H1 (cell line): ENCODE measurements at regions not wholly inside any gene's neighbourhood (a gene's known extent, or its start where the extent isn't known, plus 50 kb on each side); places are given as distances from the start of the nearest gene placed in this dataset.

Experiments used
- CTCF ChIA-PET: fragments of 300-600 bp; sonication (Branson Sonifier 250); formaldehyde crosslinking; loops from one replicate; lab custom pipeline; 2021; ENCODE audit not compliant: partially characterized antibody; lab: Charles Lee
- POLR2A ChIA-PET: fragments of 300-600 bp; sonication (Branson Sonifier 250); formaldehyde crosslinking; loops from one replicate; lab custom pipeline; 2021; ENCODE audit warnings: inconsistent platforms; ENCODE audit not compliant: partially characterized antibody; lab: Charles Lee
- DNase-seq, 2 experiments: peaks; one replicate each; pipeline versions ENCODE4 v3.0.0 to v3.0.0-alpha.2; 2010 to 2022; ENCODE audit warnings: low spot score in 2 of 2, low read depth in 1 of 2, mixed read lengths in 1 of 2
- FAIRE-seq: peaks from 2 replicates; lab custom pipeline; 2011; peaks lifted over from hg19 to GRCh38; lab: Jason Lieb, UNC
- H2AFZ ChIP-seq: 2 replicates; pipeline ENCODE4 v1.8.1; 2012; ENCODE audit warnings: low read length, inconsistent platforms
- H2AK5ac ChIP-seq: 2 replicates; pipeline ENCODE4 v1.6.1; 2013; ENCODE audit warnings: low read depth, low read length
- H2BK120ac ChIP-seq: replicated peaks from 2 replicates; pipeline ENCODE3; 2013; ENCODE audit warnings: low read depth, low read length, inconsistent platforms
- H2BK12ac ChIP-seq: 2 replicates; pipeline ENCODE4 v1.6.1; 2013; ENCODE audit warnings: low read depth, low read length
- H2BK15ac ChIP-seq: 2 replicates; pipeline ENCODE4 v1.6.1; 2013; ENCODE audit warnings: low read length
- H2BK20ac ChIP-seq: 2 replicates; pipeline ENCODE4 v1.6.1; 2013; ENCODE audit warnings: low read length
- H2BK5ac ChIP-seq: 2 replicates; pipeline ENCODE4 v1.6.1; 2013; ENCODE audit warnings: low read depth, low read length
- H3K14ac ChIP-seq: 2 replicates; pipeline ENCODE4 v1.6.1; 2013; ENCODE audit warnings: inconsistent platforms; ENCODE audit not compliant: insufficient read length
- H3K18ac ChIP-seq: 2 replicates; pipeline ENCODE4 v1.6.1; 2013; ENCODE audit warnings: low read length; ENCODE audit errors: extremely low read depth
- H3K23ac ChIP-seq: 2 replicates; pipeline ENCODE4 v1.6.1; 2013; ENCODE audit warnings: inconsistent platforms; ENCODE audit not compliant: insufficient read length
- H3K23me2 ChIP-seq: 2 replicates; pipeline ENCODE4 v1.6.1; 2013; ENCODE audit warnings: low read depth, low read length
- H3K27ac ChIP-seq: 2 replicates; pipeline ENCODE4 v1.6.1; 2011; ENCODE audit warnings: low read depth, low read length, inconsistent platforms
- H3K27me3 ChIP-seq, 4 experiments: replicated peaks in 1 of 4; 1 replicate in 1 of 4; 2 replicates in 3 of 4; pipeline versions ENCODE4 v1.6.1 to v1.8.1; 2011 to 2013; ENCODE audit warnings: low read length in 3 of 4, mild to moderate bottlenecking in 3 of 4, inconsistent platforms in 2 of 4, mixed read lengths in 2 of 4, moderate library complexity in 1 of 4; ENCODE audit not compliant: control insufficient read depth in 3 of 4, insufficient read depth in 3 of 4; ENCODE audit errors: extremely low read depth in 1 of 4
- H3K36me3 ChIP-seq, 4 experiments: 2 replicates each; pipeline versions ENCODE4 v1.6.1 to v1.8.1; 2011 to 2013; ENCODE audit warnings: mild to moderate bottlenecking in 4 of 4, low read length in 3 of 4, moderate library complexity in 2 of 4, control low read depth in 1 of 4, inconsistent platforms in 1 of 4; ENCODE audit not compliant: insufficient read depth in 4 of 4, control insufficient read depth in 2 of 4
- H3K4ac ChIP-seq: replicated peaks from 2 replicates; pipeline ENCODE3; 2013; ENCODE audit warnings: low read length, low read depth, mixed read lengths, inconsistent platforms; ENCODE audit not compliant: insufficient read length
- H3K4me1 ChIP-seq, 4 experiments: replicated peaks in 1 of 4; 1 replicate in 1 of 4; 2 replicates in 3 of 4; pipeline versions ENCODE4 v1.6.1 to v1.8.1; 2011 to 2013; ENCODE audit warnings: low read length in 3 of 4, inconsistent platforms in 2 of 4, mixed read lengths in 1 of 4; ENCODE audit not compliant: insufficient read depth in 4 of 4, control insufficient read depth in 3 of 4
- H3K4me2 ChIP-seq, 2 experiments: 2 replicates each; pipeline versions ENCODE4 v1.6.1 to v1.8.1; 2011 to 2013; ENCODE audit warnings: low read depth in 2 of 2, low read length in 2 of 2, control low read depth in 1 of 2, inconsistent platforms in 1 of 2, mild to moderate bottlenecking in 1 of 2; ENCODE audit not compliant: insufficient read depth in 1 of 2
- H3K4me3 ChIP-seq, 4 experiments: fragments of 200-600, 300-600 bp in 1 of 4; sonication (generic), shearing (Covaris generic), sonication (Bioruptor Twin) in 1 of 4; 2 replicates each; pipeline versions ENCODE4 v1.5.1 to v1.8.1; 2011 to 2016; ENCODE audit warnings: low read length in 4 of 4, low read depth in 3 of 4, control low read depth in 2 of 4, inconsistent platforms in 2 of 4, mild to moderate bottlenecking in 2 of 4, mixed read lengths in 1 of 4, moderate library complexity in 1 of 4; ENCODE audit not compliant: insufficient read depth in 2 of 4; ENCODE audit errors: extremely low read depth in 1 of 4
- H3K56ac ChIP-seq: replicated peaks from 2 replicates; pipeline ENCODE3; 2013; ENCODE audit warnings: low read depth, mild to moderate bottlenecking, mixed read lengths, low read length, inconsistent platforms; ENCODE audit not compliant: insufficient read length
- H3K79me1 ChIP-seq: 2 replicates; pipeline ENCODE4 v1.6.1; 2013; ENCODE audit warnings: low read depth, low read length, control low read depth
- H3K79me2 ChIP-seq, 2 experiments: 2 replicates each; pipeline versions ENCODE4 v1.6.1 to v1.8.1; 2012 to 2013; ENCODE audit warnings: low read length in 2 of 2, mild to moderate bottlenecking in 2 of 2, inconsistent platforms in 1 of 2; ENCODE audit not compliant: insufficient read depth in 2 of 2, control insufficient read depth in 1 of 2
- H3K9ac ChIP-seq, 4 experiments: replicated peaks in 1 of 4; 1 replicate in 1 of 4; 2 replicates in 3 of 4; pipeline versions ENCODE4 v1.6.1 to v1.8.1; 2011 to 2013; ENCODE audit warnings: low read depth in 3 of 4, low read length in 3 of 4, control low read depth in 2 of 4, mild to moderate bottlenecking in 2 of 4, moderate library complexity in 2 of 4, inconsistent platforms in 1 of 4; ENCODE audit errors: extremely low read depth in 1 of 4
- H3K9me3 ChIP-seq, 2 experiments: 2 replicates each; pipeline versions ENCODE4 v1.6.1 to v1.8.1; 2012 to 2013; ENCODE audit warnings: mild to moderate bottlenecking in 2 of 2, moderate library complexity in 2 of 2, control low read depth in 1 of 2, inconsistent platforms in 1 of 2, low read depth in 1 of 2, low read length in 1 of 2, mixed read lengths in 1 of 2; ENCODE audit not compliant: insufficient read depth in 2 of 2
- H4K20me1 ChIP-seq, 2 experiments: replicated peaks in 1 of 2; 2 replicates each; pipeline versions ENCODE3 to v1.8.1; 2011 to 2013; ENCODE audit warnings: inconsistent platforms in 2 of 2, low read length in 2 of 2, mild to moderate bottlenecking in 1 of 2; ENCODE audit not compliant: insufficient read depth in 2 of 2, control insufficient read depth in 1 of 2
- H4K5ac ChIP-seq: 2 replicates; pipeline ENCODE4 v1.6.1; 2013; ENCODE audit warnings: low read length, low read depth, mixed read lengths, inconsistent platforms; ENCODE audit not compliant: insufficient read length
- H4K8ac ChIP-seq: 2 replicates; pipeline ENCODE4 v1.8.0; 2013; ENCODE audit warnings: mild to moderate bottlenecking, moderate library complexity, low read length, inconsistent platforms; ENCODE audit not compliant: insufficient read depth; ENCODE audit errors: extremely low read depth
- H4K91ac ChIP-seq: replicated peaks from 2 replicates; pipeline ENCODE3; 2013; ENCODE audit warnings: low read length, mixed read lengths, inconsistent platforms; ENCODE audit not compliant: insufficient read length
- ATF3 ChIP-seq: IDR thresholded peaks from 2 replicates; pipeline ENCODE4 v1.6.1; 2011; ENCODE audit warnings: low read depth, mild to moderate bottlenecking, low read length; ENCODE audit not compliant: insufficient read depth
- CHD2 ChIP-seq: IDR thresholded peaks from 2 replicates; pipeline ENCODE4 v1.6.1; 2012; ENCODE audit warnings: low read length, improper control_type of control experiment
- GTF2F1 ChIP-seq: IDR thresholded peaks from 2 replicates; pipeline ENCODE4 v1.6.1; 2012; ENCODE audit warnings: low read depth, low read length, improper control_type of control experiment, borderline replicate concordance
- MAX ChIP-seq: IDR thresholded peaks from 2 replicates; pipeline ENCODE4 v1.6.1; 2012; ENCODE audit warnings: inconsistent platforms
- SAP30 ChIP-seq: fragments of 300-600 bp; sonication (generic); IDR thresholded peaks from 2 replicates; pipeline ENCODE4 v1.7.1; 2012; ENCODE audit warnings: low read length, moderate library complexity, mild to moderate bottlenecking, inconsistent platforms; ENCODE audit not compliant: insufficient read depth, insufficient replicate concordance
- TAF7 ChIP-seq: optimal IDR thresholded peaks from 2 replicates; pipeline ENCODE3; 2011; ENCODE audit warnings: low read depth, mild to moderate bottlenecking, inconsistent platforms, low read length, moderate library complexity, borderline replicate concordance
- TEAD4 ChIP-seq: IDR thresholded peaks from 2 replicates; pipeline ENCODE4 v1.6.1; 2012; ENCODE audit warnings: low read depth, low read length, inconsistent platforms, mixed read lengths
- USF2 ChIP-seq: IDR thresholded peaks from 2 replicates; pipeline ENCODE4 v1.6.1; 2011; ENCODE audit warnings: low read length, improper control_type of control experiment
- WGBS, 2 experiments: shearing (Covaris generic) in 1 of 2; methylation state at CpG; one replicate each; pipeline versions ENCODE4 v1.1.6 to v1.1.7; 2013 to 2015; ENCODE audit warnings: low lambda C conversion rate in 2 of 2, mixed read lengths in 2 of 2, inconsistent platforms in 1 of 2, low coverage in 1 of 2, missing lambda C conversion rate in 1 of 2; ENCODE audit not compliant: insufficient replicate concordance in 2 of 2, insufficient coverage in 1 of 2, insufficient read length in 1 of 2; ENCODE audit errors: extremely low coverage in 1 of 2, missing lambda C conversion rate in 1 of 2; 5-methylcytosine and 5-hydroxymethylcytosine counted together

- H3K79me2 ChIP-seq, result no peaks in the 10 kb centered on the region
- H3K9me3 ChIP-seq, result peaks cover 0 to 6% of the 10 kb centered on the region in 2 experiments; a peak in 1 of 4 replicates
- no peaks in the 10 kb centered on the region for H3K27me3 ChIP-seq
- H2BK20ac ChIP-seq, result no peak overlapping the region
- H4K91ac ChIP-seq, result no peak overlapping the region
- no peak overlapping the region for H2AFZ ChIP-seq
- H3K4me2 ChIP-seq, result no peak overlapping the region
- ChIA-PET POLR2A (no interaction called here), CTCF (no interaction called here)
- no peak overlapping the region for H2BK15ac ChIP-seq
- no peak overlapping the region for H3K4me3 ChIP-seq
- 88% methylated on average over 1 of the region's 1 CpG; no CpG with 5 or more reads in 1 of the 2 experiments for WGBS, 2 experiments
- no peaks in the 10 kb centered on the region for H3K4me1 ChIP-seq
- no peak for FAIRE-seq
- no peaks in the 10 kb centered on the region for H3K23me2 ChIP-seq
- H4K20me1 ChIP-seq, result no peaks in the 10 kb centered on the region
- no peak overlapping the region for H2BK120ac ChIP-seq
- H3K79me1 ChIP-seq, result no peaks in the 10 kb centered on the region
- H3K18ac ChIP-seq, result no peak overlapping the region
- H2AK5ac ChIP-seq, result no peak overlapping the region
- H4K5ac ChIP-seq, result no peak overlapping the region
- H3K27ac ChIP-seq, result no peak overlapping the region
- H3K23ac ChIP-seq, result no peak overlapping the region
- H2BK5ac ChIP-seq, result no peak overlapping the region
- no peak overlapping the region for H2BK12ac ChIP-seq
- H3K56ac ChIP-seq, result no peak overlapping the region
- no peak overlapping the region for H3K14ac ChIP-seq
- H3K36me3 ChIP-seq, result no peaks in the 10 kb centered on the region
- H4K8ac ChIP-seq, result no peak overlapping the region
- TF ChIP-seq ATF3, result no peak
- no peak for TF ChIP-seq CHD2
- no peak for TF ChIP-seq USF2
- no peak for TF ChIP-seq TAF7
- no peak for TF ChIP-seq GTF2F1
- TF ChIP-seq SAP30, result no peak
- TF ChIP-seq MAX, result no peak
- no peak for TF ChIP-seq TEAD4
- no peak for DNase-seq
- H3K4ac ChIP-seq, result no peak overlapping the region
- no peak overlapping the region for H3K9ac ChIP-seq
Observed at GRCh38 chr9:82721593-82721992, 341.3 kb downstream of the RASEF start.
